HepG2 (cell line): ENCODE measurements at regions not wholly inside any gene's neighbourhood (a gene's known extent, or its start where the extent isn't known, plus 50 kb on each side); places are given as distances from the start of the nearest gene placed in this dataset.

Experiments
- CCAR2 ChIP-seq: fragments of 200-400 bp; formaldehyde crosslinking; optimal IDR thresholded peaks from 2 replicates; pipeline ENCODE3; 2018; ENCODE audit warnings: low read depth, mild to moderate bottlenecking, low read length, moderate library complexity
- CHD2 ChIP-seq: IDR thresholded peaks from 2 replicates; pipeline ENCODE4 v1.6.1; 2011; ENCODE audit warnings: low read depth, low read length, improper control_type of control experiment
- FOXP4 ChIP-seq: sonication (generic); formaldehyde crosslinking; IDR thresholded peaks from 2 replicates; pipeline ENCODE4 v1.4.0; 2020; ENCODE audit warnings: missing genetic modification reagents
- KMT2B ChIP-seq: IDR thresholded peaks from 2 replicates; pipeline ENCODE4 v1.6.1; 2016; ENCODE audit warnings: missing genetic modification reagents, missing compliant biosample characterization
- MTERF4 ChIP-seq: sonication (generic); formaldehyde crosslinking; IDR thresholded peaks from 2 replicates; pipeline ENCODE4 v1.8.0; 2023; ENCODE audit warnings: mild to moderate bottlenecking, missing genetic modification reagents
- NR3C1 ChIP-seq: sonication (generic); formaldehyde crosslinking; IDR thresholded peaks from 2 replicates; pipeline ENCODE4 v1.4.0; 2020; ENCODE audit warnings: missing genetic modification reagents
- SOX13 ChIP-seq, 3 experiments: fragments of 450-650 bp in 1 of 3; sonication (generic) in 1 of 3; formaldehyde crosslinking in 1 of 3; IDR thresholded peaks in 2 of 3; conservative IDR thresholded peaks in 1 of 3; 2 replicates each; pipeline versions ENCODE4 v1.5.0 to v1.6.1; 2016 to 2020; ENCODE audit warnings: antibody characterized with exemption in 1 of 3, mild to moderate bottlenecking in 1 of 3, missing compliant biosample characterization in 1 of 3, missing genetic modification reagents in 1 of 3, moderate library complexity in 1 of 3
- SP140L ChIP-seq: sonication (generic); formaldehyde crosslinking; IDR thresholded peaks from 2 replicates; pipeline ENCODE4 v1.4.0; 2020; ENCODE audit warnings: missing genetic modification reagents, borderline replicate concordance
- TOE1 ChIP-seq: sonication (generic); formaldehyde crosslinking; IDR thresholded peaks from 2 replicates; pipeline ENCODE4 v1.4.0; 2020; ENCODE audit warnings: mild to moderate bottlenecking, missing genetic modification reagents
- ZFP36L1 ChIP-seq: sonication (generic); formaldehyde crosslinking; IDR thresholded peaks from 2 replicates; pipeline ENCODE4 v1.8.0; 2022; ENCODE audit warnings: mild to moderate bottlenecking, missing genetic modification reagents, moderate library complexity
- ZNF33A ChIP-seq: sonication (generic); formaldehyde crosslinking; IDR thresholded peaks from 2 replicates; pipeline ENCODE4 v1.5.1; 2020; ENCODE audit warnings: missing genetic modification reagents, mild to moderate bottlenecking, moderate library complexity, borderline replicate concordance
- ZNF383 ChIP-seq: sonication (generic); formaldehyde crosslinking; IDR thresholded peaks from 2 replicates; pipeline ENCODE4 v1.4.0; 2020; ENCODE audit warnings: missing genetic modification reagents, mild to moderate bottlenecking, borderline replicate concordance
- ZNF44 ChIP-seq: sonication (generic); formaldehyde crosslinking; IDR thresholded peaks from 2 replicates; pipeline ENCODE4 v1.5.1; 2020; ENCODE audit warnings: mild to moderate bottlenecking, missing genetic modification reagents

- TF ChIP-seq NR3C1 (CRISPR knock-in tag) (no peak), CHD2 (no peak), KMT2B (CRISPR knock-in tag) (no peak), ZNF33A (CRISPR knock-in tag) (no peak), SOX13 (IDR thresholded peaks at IDR 0.05) (no peak), SOX13 (CRISPR knock-in tag; conservative IDR thresholded peaks at IDR 0.05 in 1 of 2, IDR thresholded peaks at IDR 0.05 in 1 of 2) (no peak), FOXP4 (CRISPR knock-in tag) (no peak), ZNF44 (no peak), SP140L (CRISPR knock-in tag) (no peak), TOE1 (CRISPR knock-in tag) (no peak), ZNF383 (CRISPR knock-in tag) (no peak), ZFP36L1 (no peak), MTERF4 (CRISPR knock-in tag) (no peak), CCAR2 (no peak)
- TF ChIP-seq, all 625 proteins: peak for 0
These were observed 360.2 kb upstream of the ARHGEF26 start (continued) for GRCh38 chr3:153760948-153761347.
